ENCODE measurements at regions not wholly inside any gene's neighbourhood (a gene's known extent, or its start where the extent isn't known, plus 50 kb on each side); places are given as distances from the start of the nearest gene placed in this dataset.

DNA sequence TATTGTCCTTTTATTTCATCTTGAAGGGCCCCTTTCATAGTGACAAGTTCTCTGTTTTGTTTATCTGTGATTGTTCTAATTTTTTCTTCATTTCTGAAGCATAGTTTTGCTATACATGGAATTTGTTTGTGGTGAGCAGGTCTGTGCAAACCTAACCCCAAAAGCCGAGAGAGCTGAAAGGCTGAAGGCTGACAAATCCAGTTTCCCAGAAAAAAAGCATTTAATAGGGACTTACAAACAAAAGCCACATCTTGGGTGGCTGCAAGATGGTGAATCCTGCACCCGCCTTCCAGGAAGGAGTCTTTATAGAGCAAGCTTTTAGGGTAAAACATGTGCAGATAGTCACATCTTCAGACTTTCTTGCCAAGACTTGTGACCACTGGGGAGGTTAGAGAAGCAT is 473.4 kb upstream of the TRIB2 start:
- TF ChIP-seq CTCF (IDR thresholded peaks at IDR 0.05) (no peak), POLR2A (IDR thresholded peaks at IDR 0.05) (no peak)
